ENCODE measurements at regions not wholly inside any gene's neighbourhood (a gene's known extent, or its start where the extent isn't known, plus 50 kb on each side); places are given as distances from the start of the nearest gene placed in this dataset.

GRCh38 chr7:32227746-32228145 is 157.5 kb upstream of the PDE1C start:
- intact Hi-C loops (cut with micrococcal nuclease): no loop called here
- Histone ChIP-seq H3K27me3 (ENCODE audit: insufficient read depth, low read length) (peaks cover 69% of the 10 kb centered on the region; the same call in 1 of the 2 replicates), H3K4me2 (ENCODE audit: low read length) (no peak overlapping the region), H3K79me2 (ENCODE audit: insufficient read depth, low read length) (no peaks in the 10 kb centered on the region), H3K9me3 (ENCODE audit: control insufficient read depth in 1 of 2, insufficient read depth in 1 of 2, low read depth in 1 of 2, low read length in 2 of 2) (no peaks in the 10 kb centered on the region), H3K4me3 (replicated peaks in 1 of 2; ENCODE audit: low read depth in 1 of 2, low read length in 2 of 2) (no peak overlapping the region), H3K9me2 (ENCODE audit: insufficient read depth) (no peaks in the 10 kb centered on the region), H2AFZ (ENCODE audit: low read depth, low read length, poor library complexity, severe bottlenecking) (no peak overlapping the region), H3K36me3 (ENCODE audit: control insufficient read depth in 1 of 2, insufficient read depth in 2 of 2, low read length in 2 of 2) (no peaks in the 10 kb centered on the region), H4K20me1 (ENCODE audit: insufficient read depth) (no peaks in the 10 kb centered on the region), H3K4me1 (ENCODE audit: control insufficient read depth in 1 of 2, insufficient read depth in 2 of 2, low read length in 2 of 2) (no peaks in the 10 kb centered on the region), H3K27ac (ENCODE audit: low read depth, low read length) (no peak overlapping the region), H3K9ac (ENCODE audit: low read length) (no peak overlapping the region)
- DNase-seq (ENCODE audit: low read depth, low spot score) (no peak), ATAC-seq (no peak)
- ChIA-PET CTCF (no interaction called here), POLR2A (no interaction called here), RAD21 (ENCODE audit: low non-redundant PET in 1 of 2, low total read pairs in 2 of 2, uncharacterized antibody in 2 of 2, unreplicated experiment in 2 of 2) (no interaction called here)
- BruUV-seq (replicated peaks): no TSS peak
- TF ChIP-seq SP1 (IDR thresholded peaks at IDR 0.05; ENCODE audit: low read depth): no peak
- TF ChIP-seq ZBTB33 (IDR thresholded peaks at IDR 0.05; ENCODE audit: extremely low read depth, insufficient replicate concordance, low read length): no peak
- no peak for TF ChIP-seq TCF7L2 (IDR thresholded peaks at IDR 0.05; ENCODE audit: borderline replicate concordance, extremely low read depth, insufficient read depth, insufficient read length)
- no peak for TF ChIP-seq JUND (IDR thresholded peaks at IDR 0.05)
- no peak for TF ChIP-seq RAD21 (IDR thresholded peaks at IDR 0.05; ENCODE audit: low read depth)

GRCh38 chr7:32224276-32224675 is 154.1 kb upstream of the PDE1C start:
- Histone ChIP-seq H2AFZ (ENCODE audit: low read depth, low read length, poor library complexity, severe bottlenecking) (no peak overlapping the region), H3K9ac (ENCODE audit: low read length) (no peak overlapping the region), H3K79me2 (ENCODE audit: insufficient read depth, low read length) (no peaks in the 10 kb centered on the region), H3K4me1 (ENCODE audit: control insufficient read depth in 1 of 2, insufficient read depth in 2 of 2, low read length in 2 of 2) (no peaks in the 10 kb centered on the region), H3K27me3 (ENCODE audit: insufficient read depth, low read length) (peaks cover 66% of the 10 kb centered on the region; the same call in 1 of the 2 replicates), H3K9me3 (ENCODE audit: control insufficient read depth in 1 of 2, insufficient read depth in 1 of 2, low read depth in 1 of 2, low read length in 2 of 2) (no peaks in the 10 kb centered on the region), H3K9me2 (ENCODE audit: insufficient read depth) (no peaks in the 10 kb centered on the region), H3K36me3 (ENCODE audit: control insufficient read depth in 1 of 2, insufficient read depth in 2 of 2, low read length in 2 of 2) (no peaks in the 10 kb centered on the region), H4K20me1 (ENCODE audit: insufficient read depth) (no peaks in the 10 kb centered on the region), H3K27ac (ENCODE audit: low read depth, low read length) (no peak overlapping the region), H3K4me3 (replicated peaks in 1 of 2; ENCODE audit: low read depth in 1 of 2, low read length in 2 of 2) (no peak overlapping the region), H3K4me2 (ENCODE audit: low read length) (no peak overlapping the region)
- ATAC-seq (no peak), DNase-seq (ENCODE audit: low read depth, low spot score) (no peak)
- ChIA-PET POLR2A (no interaction called here), CTCF (no interaction called here), RAD21 (ENCODE audit: low non-redundant PET in 1 of 2, low total read pairs in 2 of 2, uncharacterized antibody in 2 of 2, unreplicated experiment in 2 of 2) (no interaction called here)
- BruUV-seq (replicated peaks): no TSS peak
- intact Hi-C loops (cut with micrococcal nuclease): no loop called here
- TF ChIP-seq ATF3 (IDR thresholded peaks at IDR 0.05) (no peak), YY1 (IDR thresholded peaks at IDR 0.05; ENCODE audit: extremely low read depth, insufficient replicate concordance, low read depth, low read length) (no peak), ZBTB33 (IDR thresholded peaks at IDR 0.05; ENCODE audit: extremely low read depth, insufficient replicate concordance, low read length) (no peak), TCF7L2 (IDR thresholded peaks at IDR 0.05; ENCODE audit: borderline replicate concordance, extremely low read depth, insufficient read depth, insufficient read length) (no peak), CBX3 (IDR thresholded peaks at IDR 0.05; ENCODE audit: low read depth) (no peak), CTCF (IDR thresholded peaks at IDR 0.05 in 2 of 3, conservative IDR thresholded peaks at IDR 0.05 in 1 of 3; ENCODE audit: borderline replicate concordance in 1 of 3, insufficient read depth in 1 of 3, low read depth in 2 of 3, low read length in 2 of 3) (no peak), JUND (IDR thresholded peaks at IDR 0.05) (no peak), ZNF274 (IDR thresholded peaks at IDR 0.05; ENCODE audit: low read depth, low read length) (no peak), RAD21 (IDR thresholded peaks at IDR 0.05; ENCODE audit: low read depth) (no peak), SRF (IDR thresholded peaks at IDR 0.05; ENCODE audit: low read depth) (no peak), EZH2phosphoT487 (IDR thresholded peaks at IDR 0.05; ENCODE audit: borderline replicate concordance) (no peak)
- TF ChIP-seq, protein P1, sequence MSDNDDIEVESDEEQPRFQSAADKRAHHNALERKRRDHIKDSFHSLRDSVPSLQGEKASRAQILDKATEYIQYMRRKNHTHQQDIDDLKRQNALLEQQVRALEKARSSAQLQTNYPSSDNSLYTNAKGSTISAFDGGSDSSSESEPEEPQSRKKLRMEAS (IDR thresholded peaks at IDR 0.05): no peak

Measured in HCT116 (cell line).